K562 (cell line): ENCODE measurements at regions not wholly inside any gene's neighbourhood (a gene's known extent, or its start where the extent isn't known, plus 50 kb on each side); places are given as distances from the start of the nearest gene placed in this dataset.

Source experiments
- ATAC-seq: fragments of 200-7000 bp; cut with Tn5 transposase; 3 replicates; pipeline ENCODE4 v1.9.1; 2020; ENCODE audit warnings: moderate library complexity
- BruUV-seq: library from RNA; stranded (reverse); fragments of 400-500 nt; replicated peaks from 2 replicates; lab custom pipeline; 2021; lab: Mats Ljungman, UMichigan
- CTCF ChIA-PET: fragments of 300-600 bp; formaldehyde crosslinking; extraction: SDS; loops from one replicate; lab custom pipeline; 2021; ENCODE audit warnings: low intra/inter-chr PET ratio; lab: Yijun Ruan, JAX
- POLR2A ChIA-PET: fragments of 300-600, 350-650 bp; sonication (Branson Sonifier 250); formaldehyde crosslinking; extraction: SDS; loops from one replicate; lab custom pipeline; 2021; ENCODE audit warnings: antibody characterized with exemption, inconsistent platforms; lab: Yijun Ruan, JAX
- DNase-seq, 4 experiments: peaks; one replicate each; pipeline versions ENCODE4 v3.0.0 to v3.0.0-alpha.2; 2011 to 2018; ENCODE audit warnings: low spot score in 3 of 4, mixed read lengths in 3 of 4; ENCODE audit errors: extremely low read depth in 1 of 4
- FAIRE-seq: peaks from 2 replicates; lab custom pipeline; 2011; peaks lifted over from hg19 to GRCh38; lab: Jason Lieb, UNC
- H2AFZ ChIP-seq: 2 replicates; pipeline ENCODE4 v1.6.0; 2011; ENCODE audit warnings: low read depth, low read length, control low read depth, inconsistent platforms
- H3K27ac ChIP-seq: fragments of 200-600 bp; 3 replicates; pipeline ENCODE4 v1.8.0; 2011; ENCODE audit warnings: low read depth, mild to moderate bottlenecking, control low read depth, inconsistent platforms, low read length, moderate library complexity, mixed read lengths; ENCODE audit errors: extremely low read depth
- H3K27me3 ChIP-seq, 2 experiments: fragments of 300-600 bp in 1 of 2; 2 replicates in 1 of 2; 3 replicates in 1 of 2; pipeline versions ENCODE4 v1.6.0 to v1.8.0; 2011; ENCODE audit warnings: inconsistent platforms in 2 of 2, low read length in 2 of 2, mild to moderate bottlenecking in 1 of 2, mixed read lengths in 1 of 2, moderate library complexity in 1 of 2; ENCODE audit not compliant: control insufficient read depth in 2 of 2, insufficient read depth in 2 of 2
- H3K36me3 ChIP-seq: fragments of 300-600 bp; 3 replicates; pipeline ENCODE4 v1.8.0; 2011; ENCODE audit warnings: mild to moderate bottlenecking, low read length, inconsistent platforms; ENCODE audit not compliant: control insufficient read depth, insufficient read depth
- H3K4me1 ChIP-seq, 2 experiments: fragments of 200-600 bp in 1 of 2; replicated peaks in 1 of 2; 2 replicates in 1 of 2; 3 replicates in 1 of 2; pipeline versions ENCODE4 v1.5.1 to v1.8.0; 2011; ENCODE audit warnings: inconsistent platforms in 2 of 2, low read length in 2 of 2, mild to moderate bottlenecking in 1 of 2, mixed read lengths in 1 of 2, moderate library complexity in 1 of 2; ENCODE audit not compliant: control insufficient read depth in 2 of 2, insufficient read depth in 2 of 2
- H3K4me2 ChIP-seq: 2 replicates; pipeline ENCODE4 v1.6.1; 2011; ENCODE audit warnings: low read length, control low read depth, inconsistent platforms, mixed read lengths; ENCODE audit not compliant: insufficient read depth
- H3K4me3 ChIP-seq: fragments of 200-600 bp; sonication (generic), shearing (Covaris generic); 2 replicates; pipeline ENCODE4 v1.5.1; 2016; ENCODE audit warnings: control low read depth, inconsistent platforms
- H3K79me2 ChIP-seq: fragments of 200-600 bp; 3 replicates; pipeline ENCODE4 v1.8.0; 2011; ENCODE audit warnings: low read length, inconsistent platforms; ENCODE audit not compliant: control insufficient read depth, insufficient read depth
- H3K9ac ChIP-seq, 2 experiments: 2 replicates each; pipeline versions ENCODE4 v1.6.0 to v1.6.1; 2011; ENCODE audit warnings: low read depth in 2 of 2, low read length in 2 of 2, control low read depth in 1 of 2, inconsistent platforms in 1 of 2, mild to moderate bottlenecking in 1 of 2, mixed read lengths in 1 of 2; ENCODE audit not compliant: insufficient read depth in 1 of 2
- H3K9me1 ChIP-seq: one replicate; pipeline ENCODE4 v1.6.0; 2011; ENCODE audit warnings: inconsistent platforms, mild to moderate bottlenecking, low read length, moderate library complexity; ENCODE audit not compliant: control insufficient read depth, insufficient read depth
- H3K9me3 ChIP-seq: replicated peaks from 2 replicates; pipeline ENCODE4 v1.5.1; 2011; ENCODE audit warnings: low read depth, low read length, inconsistent platforms; ENCODE audit not compliant: control insufficient read depth, insufficient read depth
- H4K20me1 ChIP-seq: replicated peaks from 2 replicates; pipeline ENCODE4 v1.6.1; 2011; ENCODE audit warnings: low read length, inconsistent platforms, mixed read lengths; ENCODE audit not compliant: control insufficient read depth, insufficient read depth
- FOXA3 ChIP-seq, 2 experiments: fragments of 450-650 bp in 1 of 2; sonication (generic) in 1 of 2; formaldehyde crosslinking; IDR thresholded peaks in 1 of 2; conservative IDR thresholded peaks in 1 of 2; 2 replicates each; pipeline versions ENCODE4 v1.4.0 to v1.8.0; 2020 to 2022; ENCODE audit warnings: mild to moderate bottlenecking in 2 of 2, missing genetic modification reagents in 1 of 2
- GABPB2 ChIP-seq: fragments of 250-450 bp; sonication (Bioruptor Pico); conservative IDR thresholded peaks from 2 replicates; pipeline ENCODE4 v1.5.1; 2021; ENCODE audit warnings: mild to moderate bottlenecking
- ILF3 ChIP-seq: fragments of 450-650 bp; IDR thresholded peaks from 2 replicates; pipeline ENCODE4 v1.6.1; 2018; ENCODE audit warnings: antibody characterized with exemption, mild to moderate bottlenecking, moderate library complexity, borderline replicate concordance
- MAFK ChIP-seq: IDR thresholded peaks from 2 replicates; pipeline ENCODE4 v1.6.1; 2011; ENCODE audit warnings: low read length, improper control_type of control experiment
- MBD2 ChIP-seq: sonication (generic); IDR thresholded peaks from 2 replicates; pipeline ENCODE4 v1.6.1; 2016; ENCODE audit warnings: low read depth, borderline replicate concordance
- NEUROD1 ChIP-seq: fragments of 150-350 bp; IDR thresholded peaks from 2 replicates; pipeline ENCODE4 v1.6.1; 2014; ENCODE audit warnings: borderline replicate concordance, low read length, low read depth; ENCODE audit not compliant: partially characterized antibody
- NFE2L1 ChIP-seq: fragments of 450-650 bp; IDR thresholded peaks from 2 replicates; pipeline ENCODE4 v1.6.1; 2016; ENCODE audit warnings: missing genetic modification characterization, low read depth, mild to moderate bottlenecking, missing compliant biosample characterization, moderate library complexity, borderline replicate concordance
- PHF8 ChIP-seq: fragments of 200-600 bp; sonication (generic); IDR thresholded peaks from 2 replicates; pipeline ENCODE4 v1.6.1; 2012; ENCODE audit warnings: mixed run types, mild to moderate bottlenecking, inconsistent platforms, low read length, moderate library complexity, borderline replicate concordance
- RAD21 ChIP-seq, 2 experiments: fragments of 250-450 bp in 1 of 2; fragments of 450-650 bp in 1 of 2; sonication (Bioruptor Pico) in 1 of 2; formaldehyde crosslinking in 1 of 2; IDR thresholded peaks in 1 of 2; conservative IDR thresholded peaks in 1 of 2; 2 replicates each; pipeline versions ENCODE4 v1.4.0 to v1.8.0; 2020 to 2022; ENCODE audit warnings: mild to moderate bottlenecking in 2 of 2, moderate library complexity in 1 of 2
- RBFOX2 ChIP-seq: fragments of 200-400 bp; formaldehyde crosslinking; IDR thresholded peaks from 2 replicates; pipeline ENCODE4 v1.6.1; 2017; ENCODE audit warnings: low read depth, mild to moderate bottlenecking, low read length, moderate library complexity
- SETDB1 ChIP-seq: IDR thresholded peaks from one replicate; pipeline ENCODE4 v1.6.1; 2012; ENCODE audit warnings: low read length, control low read depth, inconsistent platforms
- SIRT6 ChIP-seq: IDR thresholded peaks from one replicate; pipeline ENCODE4 v1.6.1; 2012; ENCODE audit warnings: low read depth, mild to moderate bottlenecking, control low read depth, inconsistent platforms, low read length, moderate library complexity
- TBL1XR1 ChIP-seq, 2 experiments: IDR thresholded peaks; 2 replicates each; pipeline ENCODE4 v1.6.1; 2012; ENCODE audit warnings: improper control_type of control experiment in 2 of 2, low read length in 2 of 2, mild to moderate bottlenecking in 1 of 2
- ZNF282 ChIP-seq: sonication (generic); formaldehyde crosslinking; IDR thresholded peaks from 2 replicates; pipeline ENCODE4 v1.8.1; 2023; ENCODE audit warnings: missing genetic modification reagents
- ZNF77 ChIP-seq: fragments of 250-450 bp; sonication (Bioruptor Pico); IDR thresholded peaks from 2 replicates; pipeline ENCODE4 v1.5.0; 2020
- ZNF79 ChIP-seq: fragments of 250-450 bp; sonication (Bioruptor Pico); IDR thresholded peaks from 2 replicates; pipeline ENCODE4 v1.4.0; 2020; ENCODE audit warnings: low read depth, mild to moderate bottlenecking, moderate library complexity
- WGBS: fragments of 100-300 bp; shearing (Covaris generic); methylation state at CpG from one replicate; pipeline ENCODE4 v1.1.6; 2016; ENCODE audit warnings: low coverage, mixed read lengths; ENCODE audit not compliant: insufficient coverage; ENCODE audit errors: missing lambda C conversion rate; 5-methylcytosine and 5-hydroxymethylcytosine counted together
- in situ Hi-C: fragments of 300-500 bp; cut with MboI; formaldehyde crosslinking; loops from 4 replicates; pipeline ENCODE4 v1.15.0; 2018; ENCODE audit warnings: inconsistent platforms, mixed read lengths
- intact Hi-C: fragments of 100-400 bp; cut with micrococcal nuclease; formaldehyde crosslinking; loops from 2 replicates; pipeline ENCODE4 v1.14.2; 2022
- TF ChIP-seq, protein P1 (sequence below): fragments of 250-450 bp; sonication (Bioruptor Pico); IDR thresholded peaks from 2 replicates; pipeline ENCODE4 v1.4.0; 2020; ENCODE audit warnings: borderline replicate concordance

- FAIRE-seq: no peak
- Histone ChIP-seq H3K27me3 (no peaks in the 10 kb centered on the region), H3K9me3 (0 out of 2 replicates have a peak, but pooled peaks cover 1% of the 10 kb centered on the region), H3K27ac (no peak overlapping the region), H3K36me3 (no peaks in the 10 kb centered on the region), H3K9ac (no peak overlapping the region), H3K4me1 (no peaks in the 10 kb centered on the region), H4K20me1 (no peaks in the 10 kb centered on the region), H3K79me2 (no peaks in the 10 kb centered on the region), H3K4me3 (no peak overlapping the region), H2AFZ (no peak overlapping the region), H3K9me1 (no peaks in the 10 kb centered on the region), H3K4me2 (no peak overlapping the region)
- DNase-seq: no peak
- POLR2A ChIA-PET: no interaction called here
- in situ Hi-C loops (no loop called here), intact Hi-C loops (no loop called here)
- no peak for ATAC-seq
- no TSS peak for BruUV-seq
- TF ChIP-seq ZNF77 (CRISPR knock-in tag) (no peak), NFE2L1 (no peak), SETDB1 (no peak), TBL1XR1 (IDR thresholded peaks at IDR 0.05; ENCODE audit: low read length in 2 of 2) (no peak), RBFOX2 (no peak), GABPB2 (CRISPR knock-in tag) (no peak), FOXA3 (CRISPR knock-in tag; conservative IDR thresholded peaks at IDR 0.05 in 1 of 2, IDR thresholded peaks at IDR 0.05 in 1 of 2) (no peak), MBD2 (no peak), MAFK (no peak), PHF8 (no peak), NEUROD1 (no peak), ZNF79 (CRISPR knock-in tag) (no peak), SIRT6 (no peak), RAD21 (CRISPR knock-in tag; conservative IDR thresholded peaks at IDR 0.05 in 1 of 2, IDR thresholded peaks at IDR 0.05 in 1 of 2) (no peak), ILF3 (no peak), ZNF282 (CRISPR knock-in tag) (no peak)
- TF ChIP-seq, protein P1, sequence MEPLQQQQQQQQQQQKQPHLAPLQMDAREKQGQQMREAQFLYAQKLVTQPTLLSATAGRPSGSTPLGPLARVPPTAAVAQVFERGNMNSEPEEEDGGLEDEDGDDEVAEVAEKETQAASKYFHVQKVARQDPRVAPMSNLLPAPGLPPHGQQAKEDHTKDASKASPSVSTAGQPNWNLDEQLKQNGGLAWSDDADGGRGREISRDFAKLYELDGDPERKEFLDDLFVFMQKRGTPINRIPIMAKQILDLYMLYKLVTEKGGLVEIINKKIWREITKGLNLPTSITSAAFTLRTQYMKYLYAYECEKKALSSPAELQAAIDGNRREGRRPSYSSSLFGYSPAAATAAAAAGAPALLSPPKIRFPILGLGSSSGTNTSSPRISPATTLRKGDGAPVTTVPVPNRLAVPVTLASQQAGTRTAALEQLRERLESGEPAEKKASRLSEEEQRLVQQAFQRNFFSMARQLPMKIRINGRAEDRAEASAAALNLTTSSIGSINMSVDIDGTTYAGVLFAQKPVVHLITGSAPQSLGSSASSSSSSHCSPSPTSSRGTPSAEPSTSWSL (CRISPR knock-in tag): no peak
- CTCF ChIA-PET: no interaction called here
- WGBS: 0% methylated on average over 1 of the region's 1 CpG
These were observed 659.7 kb downstream of the CENPC start for GRCh38 chr4:66885501-66886165.
